K562 (cell line): ENCODE measurements at regions not wholly inside any gene's neighbourhood (a gene's known extent, or its start where the extent isn't known, plus 50 kb on each side); places are given as distances from the start of the nearest gene placed in this dataset.

Experiments used
- CHCHD3 ChIP-seq: fragments of 250-450 bp; sonication (Bioruptor Pico); IDR thresholded peaks from 2 replicates; pipeline ENCODE4 v2.1.2; 2022; ENCODE audit warnings: mild to moderate bottlenecking
- CREB3 ChIP-seq: fragments of 450-650 bp; conservative IDR thresholded peaks from 2 replicates; pipeline ENCODE4 v1.6.1; 2016; ENCODE audit warnings: missing genetic modification characterization, low read depth, mild to moderate bottlenecking, missing compliant biosample characterization, moderate library complexity
- DIDO1 ChIP-seq: fragments of 450-650 bp; IDR thresholded peaks from 2 replicates; pipeline ENCODE4 v1.6.1; 2016; ENCODE audit warnings: low read depth, missing biosample characterization, missing genetic modification characterization
- E2F4 ChIP-seq: sonication (generic); formaldehyde crosslinking; IDR thresholded peaks from 2 replicates; pipeline ENCODE4 v1.8.0; 2022; ENCODE audit warnings: mild to moderate bottlenecking, low read depth, missing genetic modification reagents
- FOXJ3 ChIP-seq: sonication (generic); formaldehyde crosslinking; IDR thresholded peaks from 2 replicates; pipeline ENCODE4 v1.4.0; 2020; ENCODE audit warnings: mild to moderate bottlenecking, missing genetic modification reagents
- FOXO4 ChIP-seq: fragments of 450-650 bp; formaldehyde crosslinking; IDR thresholded peaks from 2 replicates; pipeline ENCODE4 v1.4.0; 2020; ENCODE audit warnings: mild to moderate bottlenecking, moderate library complexity
- GABPB2 ChIP-seq: fragments of 250-450 bp; sonication (Bioruptor Pico); conservative IDR thresholded peaks from 2 replicates; pipeline ENCODE4 v1.5.1; 2021; ENCODE audit warnings: mild to moderate bottlenecking
- HES1 ChIP-seq: fragments of 450-650 bp; IDR thresholded peaks from 2 replicates; pipeline ENCODE4 v1.6.1; 2016; ENCODE audit warnings: low read depth, mild to moderate bottlenecking, moderate library complexity
- ILF3 ChIP-seq: fragments of 450-650 bp; IDR thresholded peaks from 2 replicates; pipeline ENCODE4 v1.6.1; 2018; ENCODE audit warnings: antibody characterized with exemption, mild to moderate bottlenecking, moderate library complexity, borderline replicate concordance
- NELFE ChIP-seq: IDR thresholded peaks from 2 replicates; pipeline ENCODE4 v1.6.1; 2011; ENCODE audit warnings: mild to moderate bottlenecking; ENCODE audit not compliant: insufficient read depth, insufficient read length
- NR2C1 ChIP-seq, 2 experiments: fragments of 450-650 bp; IDR thresholded peaks; 2 replicates each; pipeline ENCODE4 v1.6.1; 2017; ENCODE audit warnings: mild to moderate bottlenecking in 2 of 2, antibody characterized with exemption in 1 of 2, inconsistent platforms in 1 of 2, missing compliant biosample characterization in 1 of 2, missing genetic modification characterization in 1 of 2
- STAT6 ChIP-seq: sonication (generic); formaldehyde crosslinking; IDR thresholded peaks from 2 replicates; pipeline ENCODE4 v1.8.1; 2023; ENCODE audit warnings: mild to moderate bottlenecking, missing genetic modification reagents
- U2AF2 ChIP-seq: fragments of 200-400 bp; formaldehyde crosslinking; optimal IDR thresholded peaks from 2 replicates; pipeline ENCODE3; 2017; ENCODE audit warnings: low read depth, mild to moderate bottlenecking, low read length
- USF2 ChIP-seq: sonication (generic); formaldehyde crosslinking; IDR thresholded peaks from 2 replicates; pipeline ENCODE4 v1.5.0; 2020; ENCODE audit warnings: missing genetic modification reagents
- ZNF277 ChIP-seq: fragments of 250-450 bp; sonication (Bioruptor Pico); IDR thresholded peaks from 2 replicates; pipeline ENCODE4 v1.8.0; 2022; ENCODE audit warnings: inconsistent platforms, mild to moderate bottlenecking, moderate library complexity, borderline replicate concordance
- ZNF436 ChIP-seq: fragments of 250-450, 450-650 bp; sonication (Bioruptor Pico); formaldehyde crosslinking; IDR thresholded peaks from 2 replicates; pipeline ENCODE4 v1.7.0; 2020; ENCODE audit warnings: mild to moderate bottlenecking
- ZNF696 ChIP-seq: fragments of 250-450 bp; sonication (Bioruptor Pico); conservative IDR thresholded peaks from 2 replicates; pipeline ENCODE4 v1.4.0; 2020; ENCODE audit warnings: mild to moderate bottlenecking, moderate library complexity
- ZNF778 ChIP-seq: fragments of 450-650 bp; formaldehyde crosslinking; IDR thresholded peaks from 2 replicates; pipeline ENCODE4 v1.4.0; 2020; ENCODE audit warnings: mild to moderate bottlenecking, moderate library complexity

- TF ChIP-seq GABPB2 (CRISPR knock-in tag) (no peak), CREB3 (tag) (no peak), ZNF277 (CRISPR knock-in tag) (peak; percentile 57; the same call in 1 of the 2 replicates), ZNF436 (no peak), ZNF778 (CRISPR knock-in tag) (0 out of 2 replicates have a peak, but pooled peaks have one; percentile 8), ZNF696 (peak; percentile 67; the same call in 1 of the 2 replicates), NR2C1 (IDR thresholded peaks at IDR 0.05) (no peak), NR2C1 (tag; IDR thresholded peaks at IDR 0.05) (no peak), E2F4 (CRISPR knock-in tag) (0 out of 2 replicates have a peak, but pooled peaks have one; percentile 32), ILF3 (no peak), DIDO1 (tag) (no peak), USF2 (CRISPR knock-in tag) (no peak), NELFE (no peak), FOXJ3 (CRISPR knock-in tag) (no peak), FOXO4 (CRISPR knock-in tag) (no peak), CHCHD3 (no peak), U2AF2 (no peak), STAT6 (CRISPR knock-in tag) (peak; percentile 80), HES1 (no peak)
Observed at GRCh38 chr22:22112533-22113294, 130.1 kb upstream of the TOP3B start (continued).
